Bronchial epithelial cell (primary cell): ENCODE measurements at regions not wholly inside any gene's neighbourhood (a gene's known extent, or its start where the extent isn't known, plus 50 kb on each side); places are given as distances from the start of the nearest gene placed in this dataset.
A peak's percentile ranks its signal among the peaks of the same experiment; 100 is the strongest.

ENCODE experiments used
- DNase-seq: peaks from one replicate; pipeline ENCODE4 v3.0.0-alpha.2; 2010; ENCODE audit warnings: low read depth
- FAIRE-seq: peaks from 2 replicates; lab custom pipeline; 2011; peaks lifted over from hg19 to GRCh38; lab: Jason Lieb, UNC
- H3K27me3 ChIP-seq: 2 replicates; pipeline ENCODE4 v1.5.1; 2011; ENCODE audit warnings: low read length; ENCODE audit not compliant: control insufficient read depth, insufficient read depth
- H3K36me3 ChIP-seq: 2 replicates; pipeline ENCODE4 v1.5.1; 2011; ENCODE audit warnings: low read length; ENCODE audit not compliant: control insufficient read depth, insufficient read depth
- H3K4me3 ChIP-seq: 2 replicates; pipeline ENCODE4 v1.5.1; 2011; ENCODE audit warnings: mild to moderate bottlenecking, low read depth, low read length, control low read depth
- TF ChIP-seq, protein P1 (sequence below): IDR thresholded peaks from 2 replicates; pipeline ENCODE4 v1.5.1; 2011; ENCODE audit warnings: mild to moderate bottlenecking, moderate library complexity, low read length, control low read depth, inconsistent platforms; ENCODE audit not compliant: insufficient read depth, severe bottlenecking

DNA sequence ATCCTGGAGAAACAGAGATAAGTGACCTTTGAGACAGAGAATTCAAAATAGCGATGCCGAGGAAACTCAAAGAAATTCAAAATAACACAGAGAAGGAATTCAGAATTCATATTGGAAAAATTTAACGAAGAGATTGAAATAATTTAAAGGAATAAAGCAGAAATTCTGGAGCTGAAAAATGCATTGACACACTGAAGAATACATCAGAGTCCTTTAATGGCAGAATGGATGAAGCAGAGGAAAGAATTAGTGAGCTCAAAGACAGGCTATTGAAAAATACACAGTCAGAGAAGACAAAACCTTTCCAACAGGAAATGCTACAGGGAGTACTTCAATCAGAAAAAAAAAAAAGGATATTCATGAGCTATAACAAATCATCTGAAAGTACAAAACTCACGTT is 185.8 kb downstream of the PARM1 start:
- H3K27me3 ChIP-seq, result no peaks in the 10 kb centered on the region
- no peak for FAIRE-seq
- DNase-seq, result no peak
- TF ChIP-seq, protein P1, sequence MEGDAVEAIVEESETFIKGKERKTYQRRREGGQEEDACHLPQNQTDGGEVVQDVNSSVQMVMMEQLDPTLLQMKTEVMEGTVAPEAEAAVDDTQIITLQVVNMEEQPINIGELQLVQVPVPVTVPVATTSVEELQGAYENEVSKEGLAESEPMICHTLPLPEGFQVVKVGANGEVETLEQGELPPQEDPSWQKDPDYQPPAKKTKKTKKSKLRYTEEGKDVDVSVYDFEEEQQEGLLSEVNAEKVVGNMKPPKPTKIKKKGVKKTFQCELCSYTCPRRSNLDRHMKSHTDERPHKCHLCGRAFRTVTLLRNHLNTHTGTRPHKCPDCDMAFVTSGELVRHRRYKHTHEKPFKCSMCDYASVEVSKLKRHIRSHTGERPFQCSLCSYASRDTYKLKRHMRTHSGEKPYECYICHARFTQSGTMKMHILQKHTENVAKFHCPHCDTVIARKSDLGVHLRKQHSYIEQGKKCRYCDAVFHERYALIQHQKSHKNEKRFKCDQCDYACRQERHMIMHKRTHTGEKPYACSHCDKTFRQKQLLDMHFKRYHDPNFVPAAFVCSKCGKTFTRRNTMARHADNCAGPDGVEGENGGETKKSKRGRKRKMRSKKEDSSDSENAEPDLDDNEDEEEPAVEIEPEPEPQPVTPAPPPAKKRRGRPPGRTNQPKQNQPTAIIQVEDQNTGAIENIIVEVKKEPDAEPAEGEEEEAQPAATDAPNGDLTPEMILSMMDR, result no peak
- H3K4me3 ChIP-seq, result no peak overlapping the region
- H3K36me3 ChIP-seq, result no peaks in the 10 kb centered on the region

DNA sequence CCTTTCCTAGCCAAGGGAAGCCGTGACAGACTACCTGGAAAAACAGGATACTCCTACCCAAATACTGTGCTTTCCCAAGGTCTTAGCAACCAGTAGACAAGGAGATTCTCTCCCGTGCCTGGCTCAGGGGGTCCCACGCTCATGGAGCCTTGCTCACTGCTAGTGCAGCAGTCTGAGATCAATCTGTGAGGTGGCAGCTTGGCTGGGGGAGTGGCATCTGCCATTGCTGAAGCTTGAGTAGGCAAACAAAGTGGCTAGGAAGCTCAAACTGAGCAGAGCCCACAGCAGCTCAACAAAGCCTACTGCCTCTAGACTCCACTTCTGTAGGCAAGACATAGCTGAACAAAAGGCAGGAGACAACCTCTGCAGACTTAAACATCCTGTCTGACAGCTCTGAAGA is 177.1 kb downstream of the PARM1 start:
- Histone ChIP-seq H3K27me3 (no peaks in the 10 kb centered on the region), H3K36me3 (no peaks in the 10 kb centered on the region), H3K4me3 (no peak overlapping the region)
- TF ChIP-seq, protein P1, result no peak
- no peak for DNase-seq
- no peak for FAIRE-seq

DNA sequence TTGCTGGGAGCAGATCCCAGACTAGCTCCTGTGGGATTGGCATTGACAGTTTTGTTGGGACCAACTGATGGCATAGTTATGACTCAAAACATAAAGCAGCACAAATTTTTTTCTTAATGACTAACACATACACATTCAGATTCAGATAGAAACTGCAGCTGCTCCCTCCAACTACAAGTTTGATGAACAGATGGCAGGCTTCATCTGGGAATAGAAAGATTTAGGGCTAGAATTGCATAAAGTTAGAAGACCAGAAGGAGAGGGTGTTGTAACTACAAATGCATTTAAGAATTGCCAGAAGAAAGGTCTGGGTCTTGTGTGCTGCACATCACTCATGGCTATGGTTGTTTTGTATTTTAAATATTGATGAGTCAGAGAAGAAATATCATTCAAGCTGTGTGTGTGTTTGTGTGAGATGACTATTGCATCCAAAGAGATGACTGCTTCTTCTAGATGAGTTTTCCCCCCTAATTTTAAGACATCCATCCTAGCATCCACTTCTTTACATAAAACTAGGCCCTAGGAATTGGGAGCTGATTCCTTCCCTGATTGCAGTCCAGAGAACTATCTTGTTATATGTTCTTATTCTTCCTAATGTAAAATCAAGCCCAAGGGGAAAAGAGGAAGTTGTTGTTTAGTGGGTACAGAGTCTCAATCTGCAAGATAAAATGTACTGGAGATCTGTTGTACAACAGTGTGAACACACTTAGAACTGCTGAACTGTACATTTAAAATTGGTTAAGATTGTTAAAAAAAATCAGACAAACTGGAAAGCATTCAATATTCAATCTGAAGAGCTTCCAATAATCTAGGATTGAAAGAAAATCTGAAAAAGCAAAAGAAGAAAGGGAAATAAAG is 175.1 kb downstream of the PARM1 start:
- Histone ChIP-seq H3K4me3 (no peak overlapping the region), H3K27me3 (no peaks in the 10 kb centered on the region), H3K36me3 (no peaks in the 10 kb centered on the region)
- TF ChIP-seq, protein P1, result no peak
- DNase-seq (peak; percentile 42), FAIRE-seq (no peak)

DNA sequence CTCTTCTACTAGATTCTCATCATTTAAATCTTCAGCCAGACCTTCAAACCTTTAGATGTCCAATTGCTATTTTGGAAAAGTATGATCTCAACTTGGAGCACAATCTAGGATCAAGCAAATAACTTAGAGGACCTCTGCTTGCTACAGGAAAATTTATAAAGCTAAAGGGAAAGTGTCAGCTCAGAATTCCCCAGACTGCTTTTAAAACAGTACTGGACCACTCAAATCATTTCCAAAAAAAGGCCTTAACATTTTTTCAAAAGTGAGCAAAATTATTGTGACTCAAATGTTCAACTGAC is 169.8 kb downstream of the PARM1 start:
- TF ChIP-seq, protein P1, result no peak
- FAIRE-seq (no peak), DNase-seq (no peak)
- Histone ChIP-seq H3K27me3 (no peaks in the 10 kb centered on the region), H3K4me3 (no peak overlapping the region), H3K36me3 (no peaks in the 10 kb centered on the region)

DNA sequence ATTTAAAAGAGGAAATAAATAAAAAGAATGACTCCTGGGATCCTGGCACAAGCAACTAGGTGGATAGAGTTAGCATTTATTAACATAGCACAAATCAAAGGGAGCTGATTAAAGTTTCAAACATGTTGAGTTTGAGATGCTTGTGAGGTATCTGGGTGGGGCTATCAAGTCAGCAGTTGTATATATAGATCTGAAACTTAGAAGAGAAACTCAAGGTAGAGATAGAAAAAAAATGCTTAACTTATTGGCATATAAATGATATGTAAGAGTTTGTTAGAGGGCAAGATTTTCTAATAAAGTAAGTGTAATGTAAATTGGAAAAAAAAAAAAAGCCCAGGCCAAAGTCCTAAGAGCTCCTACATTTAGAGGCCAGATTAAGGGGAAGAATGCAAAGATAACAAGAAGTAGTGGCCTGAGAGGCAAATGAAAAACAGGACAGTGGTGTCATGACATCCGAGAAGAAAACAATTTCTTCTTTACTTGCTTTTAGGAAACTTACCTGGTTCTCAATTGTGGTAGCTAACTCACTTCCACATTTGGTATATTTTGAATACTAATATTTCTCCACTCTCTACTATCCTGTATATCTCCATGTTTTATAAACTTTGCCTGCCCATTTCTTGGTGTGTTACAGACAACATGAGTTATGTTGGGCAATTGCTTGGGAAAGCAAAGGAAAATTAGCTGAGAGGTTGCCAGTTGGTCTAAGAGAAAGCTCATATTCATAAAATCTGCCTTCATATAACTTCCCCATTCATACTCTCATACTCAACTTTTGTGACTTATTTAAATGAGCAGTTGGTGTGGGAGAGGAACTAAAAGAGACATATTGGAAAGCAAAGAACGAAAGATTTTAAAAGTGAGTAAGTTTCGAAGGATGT is 169.2 kb downstream of the PARM1 start:
- no peaks in the 10 kb centered on the region for H3K27me3 ChIP-seq
- DNase-seq (no peak), FAIRE-seq (no peak)
- TF ChIP-seq, protein P1, result no peak
- H3K4me3 ChIP-seq, result no peak overlapping the region
- H3K36me3 ChIP-seq, result no peaks in the 10 kb centered on the region
